ENCODE measurements at regions not wholly inside any gene's neighbourhood (a gene's known extent, or its start where the extent isn't known, plus 50 kb on each side); places are given as distances from the start of the nearest gene placed in this dataset.

GRCh38 chr12:75766263-75767160 is 255.1 kb upstream of the KRR1 start (continued):
- 0 out of 4 replicates have a peak, but pooled peaks of 1 of the 2 experiments have one; percentile 37 for TF ChIP-seq ATF4 (CRISPR knock-in tag; IDR thresholded peaks at IDR 0.05)
- TF ChIP-seq ZNF510 (CRISPR knock-in tag; IDR thresholded peaks at IDR 0.05; ENCODE audit: low read depth): peak; percentile 51; the same call in 1 of the 2 replicates
- TF ChIP-seq NR2F1 (CRISPR knock-in tag; IDR thresholded peaks at IDR 0.05): peak; percentile 64 to 69; a peak in 3 of 4 replicates
- TF ChIP-seq FOSL1 (CRISPR knock-in tag; IDR thresholded peaks at IDR 0.05; ENCODE audit: borderline replicate concordance): peak; percentile 78; the same call in 1 of the 2 replicates
- TF ChIP-seq TCF12 (IDR thresholded peaks at IDR 0.05): no peak
- TF ChIP-seq TCF12 (CRISPR knock-in tag; IDR thresholded peaks at IDR 0.05): 0 out of 2 replicates have a peak, but pooled peaks have one; percentile 31
- peak; percentile 72; the same call in 1 of the 2 replicates for TF ChIP-seq JUNB (CRISPR knock-in tag; IDR thresholded peaks at IDR 0.05; ENCODE audit: borderline replicate concordance)
- no peak for TF ChIP-seq ZNF446 (CRISPR knock-in tag; IDR thresholded peaks at IDR 0.05)
- peak; percentile 99 for TF ChIP-seq ZFP1 (CRISPR knock-in tag; IDR thresholded peaks at IDR 0.05)
- TF ChIP-seq ZBTB42 (CRISPR knock-in tag; IDR thresholded peaks at IDR 0.05): no peak
- TF ChIP-seq ZBTB43 (CRISPR knock-in tag; conservative IDR thresholded peaks at IDR 0.05): 0 out of 2 replicates have a peak, but pooled peaks have one; percentile 28
- no peak for TF ChIP-seq E2F1 (CRISPR knock-in tag; IDR thresholded peaks at IDR 0.05)
- TF ChIP-seq CEBPG (CRISPR knock-in tag; IDR thresholded peaks at IDR 0.05): peak; percentile 53
- peak; percentile 91 for TF ChIP-seq CREM (IDR thresholded peaks at IDR 0.05)
- no peak for TF ChIP-seq CREM (CRISPR knock-in tag; IDR thresholded peaks at IDR 0.05)
- peak; percentile 78 for TF ChIP-seq TCF7L2 (IDR thresholded peaks at IDR 0.05; ENCODE audit: low read depth, low read length)
- peak; percentile 90 for TF ChIP-seq HOMEZ (CRISPR knock-in tag; IDR thresholded peaks at IDR 0.05; ENCODE audit: low read depth)
- TF ChIP-seq PHF21A (CRISPR knock-in tag; IDR thresholded peaks at IDR 0.05): peak; percentile 51; the same call in 1 of the 2 replicates
- TF ChIP-seq RXRA (CRISPR knock-in tag; IDR thresholded peaks at IDR 0.05): peak; percentile 66; the same call in 1 of the 2 replicates
- no peak for TF ChIP-seq ZNF3 (CRISPR knock-in tag; IDR thresholded peaks at IDR 0.05)
- peak; percentile 50; the same call in 1 of the 2 replicates for TF ChIP-seq ZNF331 (CRISPR knock-in tag; IDR thresholded peaks at IDR 0.05)
- TF ChIP-seq GATA4 (IDR thresholded peaks at IDR 0.05; ENCODE audit: borderline replicate concordance, low read depth): peak; percentile 81; the same call in 1 of the 2 replicates
